Endothelial cell (in vitro differentiated cells): ENCODE measurements at regions not wholly inside any gene's neighbourhood (a gene's known extent, or its start where the extent isn't known, plus 50 kb on each side); places are given as distances from the start of the nearest gene placed in this dataset.

Source experiments
- DNase-seq: peaks from one replicate; pipeline ENCODE4 v3.0.0; 2021; ENCODE audit warnings: low spot score
- H3K27ac Mint-ChIP-seq: one replicate; pipeline ENCODE4 v1.8.0; 2021; ENCODE audit warnings: mixed read lengths, inconsistent platforms; ENCODE audit not compliant: unreplicated experiment
- H3K27me3 Mint-ChIP-seq: one replicate; pipeline ENCODE4 v1.8.0; 2021; ENCODE audit warnings: mild to moderate bottlenecking, moderate library complexity, mixed read lengths, inconsistent platforms; ENCODE audit not compliant: unreplicated experiment
- H3K36me3 Mint-ChIP-seq: one replicate; pipeline ENCODE4 v1.8.0; 2021; ENCODE audit warnings: mild to moderate bottlenecking, low read depth, mixed read lengths, inconsistent platforms; ENCODE audit not compliant: unreplicated experiment
- H3K4me1 Mint-ChIP-seq: one replicate; pipeline ENCODE4 v1.8.0; 2021; ENCODE audit warnings: mild to moderate bottlenecking, mixed read lengths, inconsistent platforms; ENCODE audit not compliant: unreplicated experiment
- H3K4me3 Mint-ChIP-seq: one replicate; pipeline ENCODE4 v1.8.0; 2021; ENCODE audit warnings: mild to moderate bottlenecking, mixed read lengths, inconsistent platforms; ENCODE audit not compliant: unreplicated experiment
- H3K9me3 Mint-ChIP-seq: one replicate; pipeline ENCODE4 v1.8.0; 2021; ENCODE audit warnings: mixed read lengths, inconsistent platforms; ENCODE audit not compliant: unreplicated experiment
- CTCF ChIP-seq: fragments of 200-600 bp; sonication (generic); IDR thresholded peaks from one replicate; pipeline ENCODE4 v1.5.0; 2021; ENCODE audit warnings: antibody characterized with exemption; ENCODE audit not compliant: unreplicated experiment

GRCh38 chr12:73235387-73235786, 963.2 kb downstream of the TRHDE start:
- no peak overlapping the region for H3K27ac Mint-ChIP-seq
- no peaks in the 10 kb centered on the region for H3K27me3 Mint-ChIP-seq
- no peak for TF ChIP-seq CTCF
- no peaks in the 10 kb centered on the region for H3K4me1 Mint-ChIP-seq
- no peak for DNase-seq
- H3K4me3 Mint-ChIP-seq: no peak overlapping the region
- H3K36me3 Mint-ChIP-seq: no peaks in the 10 kb centered on the region
- no peaks in the 10 kb centered on the region for H3K9me3 Mint-ChIP-seq

GRCh38 chr12:73240110-73240509, 967.9 kb downstream of the TRHDE start:
- no peak for TF ChIP-seq CTCF
- no peaks in the 10 kb centered on the region for H3K4me1 Mint-ChIP-seq
- H3K4me3 Mint-ChIP-seq: no peak overlapping the region
- H3K9me3 Mint-ChIP-seq: no peaks in the 10 kb centered on the region
- DNase-seq: no peak
- no peaks in the 10 kb centered on the region for H3K27me3 Mint-ChIP-seq
- no peak overlapping the region for H3K27ac Mint-ChIP-seq
- H3K36me3 Mint-ChIP-seq: no peaks in the 10 kb centered on the region

- H3K36me3 Mint-ChIP-seq: no peaks in the 10 kb centered on the region
- no peak overlapping the region for H3K27ac Mint-ChIP-seq
- H3K27me3 Mint-ChIP-seq: no peaks in the 10 kb centered on the region
- no peak for TF ChIP-seq CTCF
- no peak for DNase-seq
- no peaks in the 10 kb centered on the region for H3K9me3 Mint-ChIP-seq
- H3K4me1 Mint-ChIP-seq: peaks cover 5% of the 10 kb centered on the region
- no peak overlapping the region for H3K4me3 Mint-ChIP-seq
These were observed 990.7 kb downstream of the TRHDE start for GRCh38 chr12:73262788-73263381.

GRCh38 chr12:73266206-73266605, 994.0 kb downstream of the TRHDE start:
- no peak overlapping the region for H3K27ac Mint-ChIP-seq
- DNase-seq: no peak
- TF ChIP-seq CTCF: no peak

GRCh38 chr12:73274976-73275375, 1002.8 kb downstream of the TRHDE start:
- H3K27ac Mint-ChIP-seq: no peak overlapping the region
- no peaks in the 10 kb centered on the region for H3K4me1 Mint-ChIP-seq
- no peak for TF ChIP-seq CTCF
- no peaks in the 10 kb centered on the region for H3K9me3 Mint-ChIP-seq
- H3K36me3 Mint-ChIP-seq: no peaks in the 10 kb centered on the region
- no peaks in the 10 kb centered on the region for H3K27me3 Mint-ChIP-seq
- H3K4me3 Mint-ChIP-seq: no peak overlapping the region
- DNase-seq: no peak

More at GRCh38 chr12:73266206-73266605, 994.0 kb downstream of the TRHDE start:
- Mint-ChIP-seq H3K4me1 (peaks cover 5% of the 10 kb centered on the region), H3K36me3 (no peaks in the 10 kb centered on the region), H3K27me3 (no peaks in the 10 kb centered on the region), H3K9me3 (no peaks in the 10 kb centered on the region), H3K4me3 (no peak overlapping the region)
